Astrocyte of the cerebellum (primary cell): ENCODE measurements at regions not wholly inside any gene's neighbourhood (a gene's known extent, or its start where the extent isn't known, plus 50 kb on each side); places are given as distances from the start of the nearest gene placed in this dataset.

Source experiments
- DNase-seq: peaks from one replicate; pipeline ENCODE4 v3.0.0-alpha.2; 2011; ENCODE audit warnings: low read depth
- H3K4me3 ChIP-seq: 2 replicates; pipeline ENCODE4 v1.5.1; 2011; ENCODE audit warnings: mild to moderate bottlenecking, low read depth, low read length, moderate library complexity
- in situ Hi-C: cut with HindIII; loops from 2 replicates; pipeline ENCODE4 v1.10.0; 2017; ENCODE audit warnings: low sequenced_read_pairs
- TF ChIP-seq, protein P1 (sequence below): IDR thresholded peaks from 2 replicates; pipeline ENCODE4 v1.5.1; 2012; ENCODE audit warnings: low read length, low read depth, moderate library complexity, mild to moderate bottlenecking; ENCODE audit errors: missing control alignments

DNA sequence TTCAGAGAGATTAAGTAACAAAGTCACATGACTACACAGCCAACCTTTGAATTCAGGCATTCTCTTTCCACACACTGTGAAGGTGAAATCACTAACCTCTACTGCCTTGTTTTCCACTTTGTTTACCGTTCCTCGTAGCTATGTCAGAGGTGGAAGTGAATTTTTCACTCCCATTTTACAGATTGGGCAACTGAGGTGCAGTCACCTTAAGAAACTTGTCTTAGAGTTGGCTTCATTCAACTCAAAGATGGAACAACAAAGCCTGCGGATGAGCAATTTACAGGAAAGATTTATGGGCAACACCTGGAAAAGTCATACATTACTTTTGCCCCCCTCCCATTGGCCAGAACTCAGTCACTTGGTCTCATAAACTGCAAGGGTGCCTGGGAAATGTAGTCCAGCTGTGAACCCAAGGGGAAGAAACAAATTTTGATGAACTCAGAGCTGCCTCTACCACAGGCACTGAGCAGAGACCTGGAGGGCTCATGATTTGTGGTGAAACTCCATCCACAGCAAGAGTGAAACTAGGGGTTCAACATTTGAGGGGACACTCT is 784.6 kb upstream of the EEF2KMT start:
- H3K4me3 ChIP-seq, result no peak overlapping the region
- TF ChIP-seq, protein P1, sequence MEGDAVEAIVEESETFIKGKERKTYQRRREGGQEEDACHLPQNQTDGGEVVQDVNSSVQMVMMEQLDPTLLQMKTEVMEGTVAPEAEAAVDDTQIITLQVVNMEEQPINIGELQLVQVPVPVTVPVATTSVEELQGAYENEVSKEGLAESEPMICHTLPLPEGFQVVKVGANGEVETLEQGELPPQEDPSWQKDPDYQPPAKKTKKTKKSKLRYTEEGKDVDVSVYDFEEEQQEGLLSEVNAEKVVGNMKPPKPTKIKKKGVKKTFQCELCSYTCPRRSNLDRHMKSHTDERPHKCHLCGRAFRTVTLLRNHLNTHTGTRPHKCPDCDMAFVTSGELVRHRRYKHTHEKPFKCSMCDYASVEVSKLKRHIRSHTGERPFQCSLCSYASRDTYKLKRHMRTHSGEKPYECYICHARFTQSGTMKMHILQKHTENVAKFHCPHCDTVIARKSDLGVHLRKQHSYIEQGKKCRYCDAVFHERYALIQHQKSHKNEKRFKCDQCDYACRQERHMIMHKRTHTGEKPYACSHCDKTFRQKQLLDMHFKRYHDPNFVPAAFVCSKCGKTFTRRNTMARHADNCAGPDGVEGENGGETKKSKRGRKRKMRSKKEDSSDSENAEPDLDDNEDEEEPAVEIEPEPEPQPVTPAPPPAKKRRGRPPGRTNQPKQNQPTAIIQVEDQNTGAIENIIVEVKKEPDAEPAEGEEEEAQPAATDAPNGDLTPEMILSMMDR, result no peak

DNA sequence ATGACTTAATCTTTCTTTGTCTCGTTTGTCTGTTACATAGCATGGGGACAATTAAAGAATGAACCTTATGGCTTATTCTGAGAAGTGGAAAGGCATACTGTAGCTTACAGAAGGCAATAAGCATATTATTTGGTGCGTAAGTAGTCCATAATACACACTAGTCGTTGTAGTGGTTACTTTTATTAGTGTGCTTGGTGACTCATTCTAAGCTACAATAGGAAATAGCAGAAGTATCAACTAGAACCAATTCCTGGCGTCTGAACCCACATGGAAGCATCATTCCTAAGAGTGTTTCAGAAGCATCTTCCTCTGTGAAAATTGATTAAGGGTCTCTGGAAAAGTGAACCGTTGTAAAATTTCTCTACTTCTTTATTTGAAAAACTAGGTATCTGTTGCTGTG is 777.8 kb upstream of the EEF2KMT start:
- H3K4me3 ChIP-seq, result no peak overlapping the region
- no peak for DNase-seq
- TF ChIP-seq, protein P1, result no peak
- in situ Hi-C loops, result no loop called here

More for the DNA sequence above, 784.6 kb upstream of the EEF2KMT start:
- DNase-seq, result no peak
- in situ Hi-C loops, result no loop called here

DNA sequence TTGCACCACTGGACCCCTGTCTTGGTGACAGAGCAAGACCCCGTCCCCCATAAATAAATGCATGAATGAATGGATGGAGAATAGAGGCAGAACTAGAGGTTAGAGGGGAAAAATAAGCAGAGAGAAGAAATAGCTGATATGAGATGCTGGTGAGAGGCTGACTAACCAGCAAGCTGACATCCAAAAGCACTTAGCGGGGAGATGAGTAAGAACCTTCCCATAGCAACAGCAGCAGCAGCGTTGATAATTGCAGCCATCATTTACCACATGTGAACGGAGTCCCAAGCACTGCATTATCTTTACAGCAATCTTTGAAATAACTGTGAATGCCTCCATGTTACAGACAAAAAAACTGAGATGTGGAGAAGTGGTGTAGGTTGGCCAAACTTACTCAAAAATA is 777.3 kb upstream of the EEF2KMT start:
- TF ChIP-seq, protein P1, result no peak
- DNase-seq, result no peak
- in situ Hi-C loops, result no loop called here
- no peak overlapping the region for H3K4me3 ChIP-seq

DNA sequence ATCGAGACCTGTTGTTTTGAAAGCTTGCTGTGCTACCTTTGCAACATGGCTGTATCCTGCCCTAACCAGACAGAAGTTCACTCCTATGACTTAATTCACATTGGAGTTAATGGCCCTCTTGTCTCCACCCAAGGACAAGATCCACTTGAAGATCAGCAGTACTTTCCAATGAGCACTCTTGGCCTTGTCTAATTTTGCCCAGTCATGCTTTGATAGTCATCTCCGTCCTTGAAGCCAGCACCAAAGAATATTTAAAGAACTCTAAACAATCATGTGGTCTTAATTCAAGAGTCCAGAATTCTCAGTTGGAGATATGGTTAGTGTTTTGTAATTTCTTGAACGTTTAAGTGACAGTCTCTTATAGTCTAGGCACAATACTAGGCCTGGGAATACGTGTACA is 775.6 kb upstream of the EEF2KMT start:
- TF ChIP-seq, protein P1, result no peak
- DNase-seq, result no peak
- H3K4me3 ChIP-seq, result no peak overlapping the region
- in situ Hi-C loops, result no loop called here

DNA sequence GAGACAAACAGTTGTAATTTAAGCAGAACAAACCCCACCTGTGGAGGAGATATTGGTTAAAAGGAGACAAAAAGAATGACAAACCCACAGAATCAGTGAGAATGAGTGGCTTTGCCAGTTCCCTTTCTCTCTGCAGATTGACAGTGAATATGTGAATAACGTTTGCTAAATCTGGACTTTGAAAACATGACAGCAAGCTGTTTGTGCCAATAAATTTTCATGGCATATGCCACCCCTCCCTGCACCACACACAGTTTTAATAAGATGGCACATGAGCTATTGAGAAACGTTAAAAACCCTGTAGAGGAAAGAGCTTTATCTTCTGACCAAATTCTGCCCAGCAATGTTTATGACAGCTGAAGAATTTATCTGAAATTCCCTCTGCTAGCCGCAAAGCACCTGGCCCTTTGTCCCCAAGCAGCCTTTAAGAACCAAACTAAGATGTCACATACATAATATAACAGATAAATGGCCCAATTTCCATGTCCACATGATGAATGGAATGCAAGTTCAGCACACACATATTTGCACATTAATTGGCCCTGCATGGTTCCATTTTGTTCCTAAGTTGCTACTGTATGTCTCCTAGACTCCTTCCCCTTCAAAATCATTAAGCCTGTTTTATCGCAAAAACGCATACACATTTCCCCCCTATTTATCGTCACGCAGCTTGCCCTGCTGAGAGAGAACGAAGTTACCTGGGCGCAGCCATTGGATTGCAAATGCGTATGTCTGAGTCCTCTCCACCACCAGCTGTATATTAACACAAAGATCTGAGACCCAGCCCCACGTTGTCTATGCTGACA is 773.5 kb upstream of the EEF2KMT start:
- no peak overlapping the region for H3K4me3 ChIP-seq
- TF ChIP-seq, protein P1, result no peak
- DNase-seq, result no peak
- in situ Hi-C loops, result no loop called here

DNA sequence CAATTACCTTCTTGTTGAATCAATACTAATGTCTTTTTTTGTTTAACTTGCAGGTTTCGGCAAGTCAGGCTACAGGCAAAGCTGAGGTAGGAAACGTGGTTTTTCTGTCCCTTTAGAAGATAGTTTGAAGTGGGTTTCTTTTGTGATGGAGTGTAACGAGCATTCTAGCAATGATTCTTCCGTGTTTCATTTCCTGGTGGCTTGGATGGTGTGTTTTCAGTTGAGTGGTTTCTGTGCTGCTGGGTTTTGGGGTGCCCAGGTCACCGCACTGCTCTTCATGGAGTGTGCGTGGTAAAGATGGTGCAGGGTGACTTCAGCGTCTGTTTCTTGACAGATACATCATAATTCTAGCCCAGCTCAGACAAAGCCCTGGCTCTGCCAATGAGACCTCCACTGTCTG is 769.7 kb upstream of the EEF2KMT start:
- TF ChIP-seq, protein P1, result no peak
- no peak for DNase-seq
- in situ Hi-C loops, result no loop called here
- H3K4me3 ChIP-seq, result no peak overlapping the region
